ENCODE measurements at regions not wholly inside any gene's neighbourhood (a gene's known extent, or its start where the extent isn't known, plus 50 kb on each side); places are given as distances from the start of the nearest gene placed in this dataset.
"Not testable (repeated sequence)": the region's sequence is repeated elsewhere in the genome, so short reads cannot be mapped to it uniquely, and the experiment has no call there.

DNA sequence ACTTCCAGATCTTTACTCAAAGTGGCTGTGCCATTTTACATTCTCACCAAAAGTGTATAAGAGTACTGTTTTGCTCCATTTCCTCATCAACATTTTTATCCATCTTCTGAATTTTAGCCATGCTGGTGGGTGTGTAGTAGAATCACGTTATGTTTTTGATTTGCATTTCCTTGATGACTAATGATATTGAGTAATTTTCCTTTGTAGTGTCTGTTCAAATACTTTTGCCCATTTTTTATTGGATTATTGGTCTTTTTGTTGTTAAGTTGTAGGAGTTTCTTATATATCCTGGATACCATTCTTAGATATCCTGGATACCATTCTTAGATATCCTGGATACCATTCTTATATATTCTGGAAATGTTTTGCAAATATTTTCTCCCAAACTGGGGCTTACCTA is 344.9 kb downstream of the LRRC3B start:
- no peak for FAIRE-seq

GRCh38 chr3:26984416-26985390 is 362.1 kb downstream of the LRRC3B start:
- no peak for FAIRE-seq

- no peak for FAIRE-seq
These were observed 366.5 kb downstream of the LRRC3B start for GRCh38 chr3:26989037-26989436.

GRCh38 chr3:26997226-26997625 is 372.0 kb downstream of the NEK10 start:
- no peak for FAIRE-seq

DNA sequence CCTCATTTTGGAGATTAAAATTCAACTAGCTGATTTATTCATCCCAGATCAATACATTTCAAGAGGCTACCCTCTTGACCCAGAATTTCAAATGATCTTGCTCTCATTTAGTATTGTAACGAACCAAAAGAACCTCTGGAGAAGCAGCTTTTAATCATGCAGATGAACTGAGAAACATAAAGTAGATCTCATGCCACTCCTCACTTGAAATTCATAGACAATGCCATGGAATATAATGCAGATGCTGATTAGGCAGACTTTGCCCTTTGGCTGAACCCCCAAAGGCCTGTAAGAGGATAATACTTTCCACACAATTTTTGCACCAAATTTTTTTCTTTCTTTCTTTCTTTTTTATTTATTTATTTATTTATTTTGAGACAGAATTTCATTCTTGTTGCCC is 358.3 kb downstream of the NEK10 start:
- FAIRE-seq = no peak

GRCh38 chr3:27022096-27022761 is 347.0 kb downstream of the NEK10 start:
- no peak for FAIRE-seq

- FAIRE-seq = no peak
These were observed 344.7 kb downstream of the NEK10 start for GRCh38 chr3:27024493-27024892.

DNA sequence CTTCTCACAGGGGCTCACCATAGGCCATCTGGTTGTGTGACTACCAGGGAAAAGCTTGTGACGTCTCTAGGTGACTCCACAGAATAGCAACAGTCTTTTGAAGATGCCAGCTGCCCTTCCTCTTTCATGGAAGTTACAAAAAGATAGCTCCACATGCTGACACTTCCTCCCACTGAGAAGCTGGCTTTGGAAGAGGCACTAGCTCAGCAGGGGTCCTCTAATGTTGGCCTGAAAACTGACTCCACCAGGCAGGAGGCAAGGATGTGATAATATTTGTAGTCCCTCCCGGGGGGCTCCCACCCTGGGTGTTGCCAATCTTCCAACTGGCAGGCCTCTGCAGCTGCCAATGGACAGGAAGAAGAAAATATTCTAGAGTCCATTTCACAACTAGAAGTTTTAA is 343.5 kb downstream of the NEK10 start:
- no peak for FAIRE-seq

DNA sequence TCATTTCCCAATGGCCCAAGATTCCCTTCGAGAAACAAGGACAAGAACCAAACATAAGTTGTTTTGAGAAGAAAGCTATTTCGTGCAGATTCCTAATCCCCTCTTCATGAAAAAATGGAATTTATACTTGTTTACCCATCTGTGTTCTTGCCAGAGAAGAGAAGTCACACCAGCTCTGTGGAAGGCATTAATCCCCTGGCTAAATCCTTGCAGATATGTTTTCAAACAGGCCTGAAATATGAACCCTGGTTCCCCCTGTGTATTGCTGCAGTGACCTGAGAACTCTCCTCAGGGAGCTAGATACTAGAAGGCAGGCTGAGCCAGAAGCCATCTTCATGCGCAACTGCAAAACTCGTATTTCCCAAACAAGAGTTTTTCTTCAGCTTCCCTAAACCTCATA is 337.7 kb downstream of the NEK10 start:
- FAIRE-seq = no peak

GRCh38 chr3:27034255-27034654 is 334.9 kb downstream of the NEK10 start:
- FAIRE-seq = no peak

DNA sequence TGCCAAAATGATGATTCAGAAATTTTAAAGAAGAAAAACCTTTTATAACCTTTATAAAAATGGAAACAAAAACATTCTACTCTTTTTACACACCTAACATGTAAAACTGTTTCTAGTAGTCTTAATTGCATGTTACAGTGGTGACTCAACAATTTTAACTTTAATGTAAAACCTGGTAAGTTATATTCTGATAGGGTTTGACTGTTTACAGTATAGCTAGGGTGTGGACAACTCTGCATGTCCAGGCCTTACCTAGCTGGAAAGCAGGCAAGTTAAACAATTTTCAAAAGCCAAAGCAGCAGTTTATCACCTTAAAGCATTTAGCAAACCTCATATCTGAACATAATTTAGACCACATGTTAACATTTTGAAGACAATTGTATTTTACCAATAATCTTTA is 328.5 kb downstream of the NEK10 start:
- FAIRE-seq = no peak

DNA sequence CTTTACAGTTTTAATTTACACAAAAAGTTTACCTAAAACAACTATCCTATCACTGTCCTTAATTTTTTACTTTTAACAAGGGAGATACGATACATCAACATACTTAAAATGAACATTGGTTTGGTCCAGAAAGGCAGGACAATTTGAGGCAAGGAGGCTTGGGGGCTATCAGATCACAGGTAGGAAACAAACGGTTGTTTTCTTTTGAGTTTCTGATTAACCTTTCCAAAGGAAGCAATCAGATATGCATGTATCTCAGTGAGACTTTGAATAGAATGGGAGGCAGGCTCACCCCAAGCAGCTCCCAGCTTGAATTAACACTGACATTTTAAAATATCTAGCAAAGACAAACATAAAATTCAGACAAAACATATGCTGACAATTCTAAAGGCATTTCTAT is 326.6 kb downstream of the NEK10 start:
- FAIRE-seq = not testable (repeated sequence)

DNA sequence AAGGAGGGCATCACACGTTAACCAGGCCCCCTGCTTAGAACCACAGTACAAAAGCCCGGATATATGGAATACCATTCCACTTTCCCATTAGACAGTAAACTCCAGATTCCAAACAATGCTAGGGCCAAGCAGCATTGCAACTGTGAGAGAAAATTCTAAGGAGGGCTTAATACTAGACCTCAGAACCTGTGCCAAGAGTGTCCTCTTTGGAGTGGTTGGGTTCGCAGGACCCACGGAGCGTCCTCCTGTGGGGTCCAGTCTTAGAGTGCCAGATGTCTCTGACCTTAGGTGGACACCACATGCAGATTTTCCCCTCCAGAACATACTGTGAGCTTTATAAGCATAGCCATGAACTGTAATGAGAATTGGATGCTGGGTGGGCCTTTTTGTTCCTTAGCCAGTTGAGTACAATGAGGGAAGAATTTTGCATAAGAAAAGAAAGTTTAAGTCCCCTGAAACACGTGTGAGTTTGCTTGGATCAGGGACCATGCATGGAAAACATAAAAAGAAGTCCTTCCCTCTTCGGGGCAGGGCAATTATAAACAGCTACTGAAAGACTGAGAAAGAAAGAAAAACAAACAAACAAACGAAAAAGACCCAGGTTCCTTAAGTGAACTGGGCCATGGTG is 325.7 kb downstream of the NEK10 start:
- no peak for FAIRE-seq

- FAIRE-seq = no peak
These were observed 324.2 kb downstream of the NEK10 start for GRCh38 chr3:27044931-27045481.

DNA sequence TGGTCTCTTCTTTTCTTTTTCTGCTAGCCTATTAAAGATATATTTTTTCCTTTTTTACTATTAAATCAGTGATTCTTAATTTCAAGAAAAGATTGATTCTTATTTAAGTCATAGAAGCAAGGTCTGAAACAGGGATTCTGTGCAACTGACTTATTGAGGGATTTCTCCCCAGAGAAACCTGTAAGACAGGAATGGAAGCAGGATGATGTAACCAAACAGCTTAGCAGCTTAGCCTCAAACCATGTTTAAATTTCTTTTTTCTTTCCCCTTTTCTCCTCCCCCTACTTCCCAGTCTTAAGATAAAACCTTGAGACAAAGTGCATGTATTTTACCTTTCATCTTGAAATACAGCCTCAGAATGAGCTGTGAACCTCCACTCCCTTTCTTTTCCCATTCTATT is 322.8 kb downstream of the NEK10 start:
- FAIRE-seq = no peak

DNA sequence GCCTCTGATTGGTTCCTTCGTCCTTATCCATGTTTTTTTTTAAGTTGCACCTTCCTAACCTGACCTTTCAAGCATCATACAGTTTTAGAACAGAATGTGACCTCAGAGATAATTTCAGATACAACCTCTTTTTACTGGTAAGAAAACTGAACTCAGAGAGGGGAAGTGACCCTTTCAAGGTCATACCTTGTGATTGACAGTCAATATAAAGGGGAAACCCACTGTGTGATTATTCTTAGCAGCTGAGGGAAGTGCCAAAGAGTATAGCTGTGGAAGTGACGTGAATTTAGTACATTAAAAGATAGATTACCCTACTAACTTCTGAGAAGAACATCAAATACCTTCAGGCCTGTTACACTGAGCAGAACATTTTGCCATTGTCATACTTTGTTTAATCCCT is 319.4 kb downstream of the NEK10 start:
- FAIRE-seq = no peak

DNA sequence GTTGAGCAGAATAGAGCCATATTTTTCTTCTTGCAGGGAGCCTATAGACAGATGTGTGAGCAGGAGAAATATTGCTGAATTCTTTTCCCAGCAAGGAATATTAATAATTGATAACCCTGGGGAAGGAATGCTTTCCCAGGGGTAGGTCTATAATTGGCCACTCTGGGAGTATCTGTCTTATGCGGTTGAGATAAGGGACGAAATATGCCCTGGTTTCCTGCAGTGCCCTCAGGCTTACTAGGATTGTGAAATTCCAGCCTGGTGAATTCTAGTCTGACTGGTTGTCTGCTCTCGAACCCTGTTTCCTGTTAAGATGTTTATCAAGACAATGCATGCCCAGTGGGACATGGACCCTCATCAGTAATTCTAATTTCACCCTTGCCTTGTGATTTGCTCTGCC is 317.7 kb downstream of the NEK10 start:
- not testable (repeated sequence) for FAIRE-seq

DNA sequence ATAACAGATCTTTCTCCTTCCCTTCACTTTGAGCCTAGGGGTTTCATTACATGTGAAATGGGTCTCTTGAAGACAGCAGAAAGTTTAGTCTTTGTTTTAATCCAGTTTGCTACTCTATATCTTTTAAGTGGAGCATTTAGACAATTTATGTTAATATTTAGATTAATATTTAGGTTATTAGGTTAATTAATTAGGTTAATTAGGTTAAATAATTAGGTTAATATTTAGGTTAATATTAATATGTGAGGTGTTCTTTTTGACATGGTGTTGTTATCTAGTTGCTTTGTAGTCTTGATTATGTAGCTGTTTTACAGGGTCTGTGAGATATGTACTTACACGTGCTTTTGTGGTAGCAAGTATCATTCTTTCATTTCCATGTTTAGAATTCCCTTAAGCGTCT is 312.9 kb downstream of the NEK10 start:
- FAIRE-seq = peak; percentile 19

GRCh38 chr3:27059489-27059888 is 309.7 kb downstream of the NEK10 start:
- FAIRE-seq = no peak
